GM21786 (cell line): ENCODE measurements at regions not wholly inside any gene's neighbourhood (a gene's known extent, or its start where the extent isn't known, plus 50 kb on each side); places are given as distances from the start of the nearest gene placed in this dataset.

Source experiments
- ATAC-seq: cut with Tn5 transposase; IDR thresholded peaks from one replicate; pipeline ENCODE4 v1.9.1; 2021; ENCODE audit not compliant: unreplicated experiment

- no peak for ATAC-seq
Measured at GRCh38 chr12:13691598-13691997, 289.8 kb downstream of the GRIN2B start.

- ATAC-seq = no peak
Measured at GRCh38 chr12:13687633-13688032, 293.8 kb downstream of the GRIN2B start.

- no peak for ATAC-seq
Measured at GRCh38 chr12:13686260-13686659, 295.1 kb downstream of the GRIN2B start.

GRCh38 chr12:13680916-13681315, 300.5 kb downstream of the GRIN2B start:
- no peak for ATAC-seq

GRCh38 chr12:13676880-13677279, 304.5 kb downstream of the GRIN2B start:
- ATAC-seq = no peak

GRCh38 chr12:13670285-13670866, 311.0 kb downstream of the GRIN2B start:
- ATAC-seq = no peak

- ATAC-seq = no peak
Measured at GRCh38 chr12:13668880-13669279, 312.5 kb downstream of the GRIN2B start.

- ATAC-seq = no peak
Measured at GRCh38 chr12:13666806-13667205, 314.6 kb downstream of the GRIN2B start.

- no peak for ATAC-seq
Measured at GRCh38 chr12:13661005-13661887, 320.2 kb downstream of the GRIN2B start.

GRCh38 chr12:13654456-13654855, 326.9 kb downstream of the GRIN2B start:
- no peak for ATAC-seq

GRCh38 chr12:13652105-13652504, 329.3 kb downstream of the GRIN2B start:
- ATAC-seq = no peak

- no peak for ATAC-seq
Measured at GRCh38 chr12:13635709-13636108, 345.7 kb downstream of the GRIN2B start.

- no peak for ATAC-seq
Measured at GRCh38 chr12:13631873-13632272, 349.5 kb downstream of the GRIN2B start.

- no peak for ATAC-seq
Measured at GRCh38 chr12:13630354-13630753, 351.0 kb downstream of the GRIN2B start.

GRCh38 chr12:13628067-13628466, 353.3 kb downstream of the GRIN2B start:
- no peak for ATAC-seq

- ATAC-seq = no peak
Measured at GRCh38 chr12:13627536-13627935, 353.9 kb downstream of the GRIN2B start.

GRCh38 chr12:13613297-13613696, 368.1 kb downstream of the GRIN2B start:
- ATAC-seq = no peak

GRCh38 chr12:13609894-13610679, 371.3 kb downstream of the GRIN2B start:
- ATAC-seq = no peak

GRCh38 chr12:13606290-13606689, 375.1 kb downstream of the GRIN2B start:
- no peak for ATAC-seq

- ATAC-seq = no peak
Measured at GRCh38 chr12:13603953-13604352, 377.4 kb downstream of the GRIN2B start.

GRCh38 chr12:13602172-13602571, 379.2 kb downstream of the GRIN2B start:
- ATAC-seq = no peak

- ATAC-seq = no peak
Measured at GRCh38 chr12:13599176-13599575, 382.2 kb downstream of the GRIN2B start.
